GM06990 (cell line): ENCODE measurements at regions not wholly inside any gene's neighbourhood (a gene's known extent, or its start where the extent isn't known, plus 50 kb on each side); places are given as distances from the start of the nearest gene placed in this dataset.
"Not testable (repeated sequence)": the region's sequence is repeated elsewhere in the genome, so short reads cannot be mapped to it uniquely, and the experiment has no call there.

ENCODE experiments used
- DNase-seq: peaks from one replicate; pipeline ENCODE4 v3.0.0-alpha.2; 2011; ENCODE audit not compliant: insufficient read length; ENCODE audit errors: extremely low read depth
- H3K27me3 ChIP-seq: replicated peaks from 2 replicates; pipeline ENCODE4 v1.6.0; 2011; ENCODE audit warnings: low read length; ENCODE audit not compliant: control insufficient read depth, insufficient read depth
- H3K36me3 ChIP-seq: 2 replicates; pipeline ENCODE4 v1.5.1; 2011; ENCODE audit warnings: low read length; ENCODE audit not compliant: control insufficient read depth, insufficient read depth
- H3K4me3 ChIP-seq: replicated peaks from 2 replicates; pipeline ENCODE4 v1.5.1; 2011; ENCODE audit warnings: low read depth, mild to moderate bottlenecking, control low read depth, low read length
- CTCF ChIP-seq: IDR thresholded peaks from 2 replicates; pipeline ENCODE4 v1.5.1; 2011; ENCODE audit warnings: low read length, control low read depth, mild to moderate bottlenecking, inconsistent platforms; ENCODE audit not compliant: insufficient read depth, poor library complexity, severe bottlenecking

- peak; percentile 90 for TF ChIP-seq CTCF
- DNase-seq = peak; percentile 18
- Histone ChIP-seq H3K4me3 (no peak overlapping the region), H3K36me3 (no peaks in the 10 kb centered on the region), H3K27me3 (no peaks in the 10 kb centered on the region)
Measured at GRCh38 chr6:12637960-12638641, 78.5 kb upstream of the PHACTR1 start.

- Histone ChIP-seq H3K4me3 (no peak overlapping the region), H3K27me3 (no peaks in the 10 kb centered on the region), H3K36me3 (no peaks in the 10 kb centered on the region)
- no peak for DNase-seq
- no peak for TF ChIP-seq CTCF
Measured at GRCh38 chr6:12640438-12640837, 76.1 kb upstream of the PHACTR1 start.

- not testable (repeated sequence) for DNase-seq, H3K36me3 ChIP-seq, H3K27me3 ChIP-seq, H3K4me3 ChIP-seq
Measured at GRCh38 chr6:12641785-12642184, 74.8 kb upstream of the PHACTR1 start.

- no peak for DNase-seq
- no peak for TF ChIP-seq CTCF
Measured at GRCh38 chr6:12645941-12646340, 70.6 kb upstream of the PHACTR1 start.

GRCh38 chr6:12648171-12648570 is 68.4 kb upstream of the PHACTR1 start:
- no peak overlapping the region for H3K4me3 ChIP-seq
- no peaks in the 10 kb centered on the region for H3K36me3 ChIP-seq
- no peak for TF ChIP-seq CTCF
- no peak for DNase-seq
- no peaks in the 10 kb centered on the region for H3K27me3 ChIP-seq

More at GRCh38 chr6:12645941-12646340, 70.6 kb upstream of the PHACTR1 start:
- no peaks in the 10 kb centered on the region for H3K27me3 ChIP-seq
- H3K36me3 ChIP-seq = no peaks in the 10 kb centered on the region
- no peak overlapping the region for H3K4me3 ChIP-seq

GRCh38 chr6:12649325-12649724 is 67.2 kb upstream of the PHACTR1 start:
- no peak for DNase-seq
- Histone ChIP-seq H3K4me3 (no peak overlapping the region), H3K27me3 (no peaks in the 10 kb centered on the region), H3K36me3 (no peaks in the 10 kb centered on the region)
- TF ChIP-seq CTCF = no peak
